ENCODE measurements at regions not wholly inside any gene's neighbourhood (a gene's known extent, or its start where the extent isn't known, plus 50 kb on each side); places are given as distances from the start of the nearest gene placed in this dataset.
"Not testable (repeated sequence)": the region's sequence is repeated elsewhere in the genome, so short reads cannot be mapped to it uniquely, and the experiment has no call there.

DNA sequence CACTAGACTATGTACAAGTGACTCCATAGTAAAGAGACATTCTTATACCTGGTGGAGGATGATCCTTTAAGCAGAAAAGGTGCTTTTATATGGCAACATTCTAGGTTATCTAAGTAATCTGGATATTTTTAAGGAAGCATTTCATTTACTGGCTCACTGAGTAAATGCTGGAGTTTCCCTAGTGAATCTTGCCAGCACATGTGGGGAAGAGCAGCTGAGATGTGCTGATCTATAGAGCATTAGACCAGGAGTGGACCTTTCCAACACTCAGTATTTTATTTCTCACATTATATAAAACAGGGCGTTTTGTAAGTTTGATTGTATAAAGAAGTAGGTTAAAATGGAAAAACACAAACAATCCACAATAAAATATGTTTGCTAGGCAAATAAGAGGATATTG is 478.5 kb downstream of the ATP23 start:
- no peak for DNase-seq (ENCODE audit: low read depth)

- DNase-seq (ENCODE audit: low read depth), result peak; percentile 74
Observed at GRCh38 chr12:58420503-58420902, 479.1 kb downstream of the ATP23 start.

DNA sequence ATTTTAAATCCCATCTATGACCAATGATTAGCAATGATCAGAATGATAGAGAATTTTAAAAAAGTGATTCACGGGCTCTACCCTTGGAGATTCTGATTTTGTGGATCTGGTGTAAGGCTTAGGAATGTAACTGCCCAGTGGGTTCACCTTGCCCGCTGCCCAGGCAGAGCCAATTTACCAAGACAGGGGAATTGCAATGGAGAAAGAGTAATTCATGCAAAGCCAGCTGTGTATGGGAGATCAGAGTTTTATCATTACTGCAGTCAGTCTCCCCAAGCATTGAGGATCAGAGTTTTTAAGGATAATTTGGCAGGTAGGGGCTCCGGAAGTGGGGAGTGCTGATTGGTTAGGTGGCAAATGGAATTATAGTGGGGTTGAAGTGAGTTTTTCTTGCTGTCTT is 480.6 kb downstream of the ATP23 start:
- DNase-seq (ENCODE audit: low read depth), result no peak

DNA sequence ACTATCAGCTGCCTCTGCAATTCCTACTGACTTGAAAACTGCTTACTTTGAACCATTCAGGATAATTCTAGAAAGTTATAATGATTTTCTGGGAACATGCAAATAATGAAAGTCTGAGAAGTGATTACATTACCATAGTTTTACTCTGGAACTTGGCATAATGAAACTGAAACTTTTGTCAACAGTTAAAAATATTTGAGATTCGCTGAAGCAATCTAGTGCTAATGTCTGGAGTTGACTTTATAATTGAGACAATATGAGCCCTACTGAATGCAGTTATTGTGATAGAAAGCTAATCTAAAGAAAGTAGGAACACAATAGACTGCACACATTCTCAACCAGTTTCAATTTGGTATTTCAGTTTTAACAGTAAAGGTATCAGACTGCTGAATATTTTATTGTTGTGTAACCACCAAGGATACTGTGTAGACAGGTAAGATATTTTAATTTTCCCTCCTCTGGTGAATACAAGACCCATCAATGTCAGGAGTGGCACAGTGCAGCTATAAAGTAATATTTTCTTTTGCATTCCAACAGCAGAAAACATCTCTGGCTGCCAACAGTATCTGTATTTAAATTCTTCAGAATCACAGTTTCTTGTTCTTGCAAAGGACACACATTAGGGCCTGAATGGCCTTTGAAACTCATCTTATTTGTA is 483.5 kb downstream of the ATP23 start:
- DNase-seq (ENCODE audit: low read depth), result no peak

- peak; percentile 85 for DNase-seq (ENCODE audit: low read depth)
Observed at GRCh38 chr12:58425481-58426392, 484.4 kb downstream of the ATP23 start.

DNA sequence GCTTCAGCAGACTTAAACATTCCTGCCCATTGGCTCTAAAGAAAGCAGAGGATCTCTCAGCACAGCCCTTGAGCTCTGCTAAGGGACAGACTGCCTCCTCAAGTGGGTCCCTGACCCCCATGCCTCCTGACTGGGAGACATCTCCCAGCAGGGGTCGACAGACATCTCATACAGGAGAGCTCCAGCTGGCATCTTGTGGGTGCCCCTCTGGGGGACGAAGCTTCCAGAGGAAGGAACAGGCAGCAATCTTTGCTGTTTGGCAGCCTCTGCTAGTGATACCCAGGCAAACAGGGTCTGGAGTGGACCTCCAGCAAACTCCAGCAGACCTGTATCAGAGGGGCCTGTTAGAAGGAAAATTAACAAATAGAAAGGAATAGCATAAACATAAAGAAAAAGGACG is 485.1 kb downstream of the ATP23 start:
- not testable (repeated sequence) for DNase-seq (ENCODE audit: low read depth)

DNA sequence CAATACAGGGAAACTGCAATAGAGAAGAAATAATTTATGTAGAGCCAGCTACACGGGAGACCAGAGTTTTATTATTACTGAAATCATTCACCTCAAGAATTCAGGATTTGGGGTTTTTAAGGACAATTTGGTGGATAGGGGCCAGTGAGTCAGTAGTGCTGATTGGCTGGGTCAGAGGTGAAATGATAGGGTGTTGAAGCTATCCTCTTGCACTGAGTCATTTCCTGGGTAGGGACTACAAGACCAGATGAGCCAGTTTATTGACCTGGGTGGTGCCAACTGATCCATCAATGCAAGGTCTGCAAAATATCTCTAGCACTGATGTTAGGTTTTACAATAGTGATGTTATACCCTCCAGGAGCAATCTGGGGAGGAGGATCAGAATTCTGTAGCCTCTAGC is 486.3 kb downstream of the LRIG3 start:
- DNase-seq (ENCODE audit: low read depth), result peak; percentile 48

GRCh38 chr12:58434726-58435125 is 485.6 kb downstream of the LRIG3 start:
- no peak for DNase-seq (ENCODE audit: low read depth)

DNA sequence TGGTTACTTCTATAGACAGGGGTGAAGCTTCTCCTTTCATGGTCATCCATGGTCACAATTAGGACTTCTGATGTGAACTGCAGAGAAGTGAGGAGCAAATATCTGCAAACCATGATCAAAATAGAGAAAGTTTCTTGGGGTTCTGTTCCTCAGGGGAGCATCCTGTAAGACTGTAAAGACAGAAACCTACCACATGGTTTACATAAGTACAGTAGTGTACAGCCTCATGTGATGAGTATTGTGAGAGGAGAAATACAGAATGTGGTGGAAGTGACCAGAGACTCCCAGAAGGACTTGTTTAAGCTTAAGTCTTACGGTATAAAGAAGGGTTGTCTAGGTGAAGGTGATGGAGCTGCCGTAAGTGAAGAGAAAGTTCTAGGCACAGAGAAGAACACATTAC is 484.7 kb downstream of the LRIG3 start:
- DNase-seq (ENCODE audit: low read depth), result no peak

GRCh38 chr12:58441483-58441882 is 478.8 kb downstream of the LRIG3 start:
- no peak for DNase-seq (ENCODE audit: low read depth)

DNA sequence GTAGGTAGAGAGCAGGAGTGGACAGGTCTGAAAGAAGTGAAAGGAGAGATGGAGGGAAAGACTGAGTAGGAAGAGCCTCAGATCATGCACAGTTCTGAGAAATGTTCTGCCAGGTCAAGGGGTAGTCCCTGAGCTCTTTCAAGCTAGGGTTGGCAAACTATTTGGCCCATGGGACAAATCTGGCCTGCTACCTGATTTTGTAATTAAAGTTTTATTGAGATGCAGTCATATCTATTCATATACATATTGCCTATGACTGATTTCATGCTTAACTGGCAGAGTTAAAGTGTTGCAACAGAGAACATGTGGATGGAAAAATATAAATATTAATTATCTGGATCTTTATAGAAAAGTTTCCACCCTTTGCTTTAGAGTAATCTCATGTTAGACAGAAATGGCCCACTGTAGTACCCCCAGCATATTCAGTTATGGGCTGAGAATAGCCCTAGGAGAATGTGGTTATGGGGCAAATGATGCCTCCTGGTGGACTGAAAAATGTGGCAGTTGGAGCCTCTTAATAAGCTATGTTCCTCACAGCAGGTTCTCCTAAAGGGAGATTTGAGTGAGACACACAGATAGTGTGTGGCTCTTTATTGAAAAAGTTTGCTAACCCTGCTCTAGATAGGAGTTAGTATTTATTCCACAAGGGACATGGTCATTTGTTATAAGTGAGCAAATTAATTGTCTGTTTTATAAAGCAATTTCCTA is 476.9 kb downstream of the LRIG3 start:
- peak; percentile 47 for DNase-seq (ENCODE audit: low read depth)

- DNase-seq (ENCODE audit: low read depth), result peak; percentile 19
Observed at GRCh38 chr12:58443981-58444371, 476.3 kb downstream of the LRIG3 start.

DNA sequence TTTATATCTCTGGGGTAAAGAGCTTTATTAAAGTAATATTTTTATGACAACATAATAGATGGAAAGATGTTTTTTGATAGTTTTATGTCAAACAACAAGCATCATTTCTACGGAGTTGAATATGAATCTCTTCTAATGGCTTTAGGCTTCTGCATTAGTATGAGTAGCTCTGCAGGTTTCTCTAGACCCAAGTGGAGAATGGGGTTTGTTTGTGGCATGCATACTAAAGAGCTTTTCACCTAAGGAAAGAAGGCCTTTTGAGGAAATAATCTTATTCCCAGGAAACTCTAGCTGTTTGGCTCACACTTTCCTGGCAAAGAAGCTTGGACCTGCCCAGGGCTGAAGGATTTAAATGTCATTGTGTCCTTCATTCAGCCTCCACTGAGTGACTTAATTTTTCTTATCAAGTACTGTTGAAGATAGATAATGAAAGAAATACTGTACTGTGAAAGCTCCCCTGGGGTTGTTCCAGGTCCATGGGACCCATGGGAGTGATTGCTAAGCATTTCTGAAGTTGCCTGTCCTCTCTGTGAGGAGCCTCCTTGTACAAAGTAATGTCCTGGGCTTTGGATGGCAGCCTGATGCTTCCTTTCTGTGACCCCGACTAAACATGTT is 469.3 kb downstream of the LRIG3 start:
- DNase-seq (ENCODE audit: low read depth), result no peak

- no peak for DNase-seq (ENCODE audit: low read depth)
Observed at GRCh38 chr12:58452546-58452945, 467.8 kb downstream of the LRIG3 start.

- no peak for DNase-seq (ENCODE audit: low read depth)
Observed at GRCh38 chr12:58453306-58453705, 467.0 kb downstream of the LRIG3 start.

DNA sequence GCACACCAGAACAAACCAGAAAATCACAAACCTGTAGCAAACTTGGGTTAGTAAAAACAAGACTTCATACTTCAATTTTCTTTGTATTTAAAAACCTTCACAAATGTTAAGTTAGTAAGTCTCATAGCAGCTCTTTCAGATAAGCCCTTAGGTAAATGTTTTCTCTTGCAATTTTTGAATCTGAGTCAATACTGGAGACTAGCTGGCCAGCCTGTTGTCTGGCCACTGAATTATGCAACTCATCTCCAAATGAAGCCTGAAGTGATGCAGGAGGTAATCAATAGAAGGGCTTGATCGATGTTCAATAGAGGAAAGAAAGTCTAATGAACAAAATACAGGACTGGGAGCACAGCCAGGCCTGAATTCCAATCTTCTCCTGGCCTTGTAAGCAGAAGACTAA is 465.2 kb downstream of the LRIG3 start:
- DNase-seq (ENCODE audit: low read depth), result no peak

DNA sequence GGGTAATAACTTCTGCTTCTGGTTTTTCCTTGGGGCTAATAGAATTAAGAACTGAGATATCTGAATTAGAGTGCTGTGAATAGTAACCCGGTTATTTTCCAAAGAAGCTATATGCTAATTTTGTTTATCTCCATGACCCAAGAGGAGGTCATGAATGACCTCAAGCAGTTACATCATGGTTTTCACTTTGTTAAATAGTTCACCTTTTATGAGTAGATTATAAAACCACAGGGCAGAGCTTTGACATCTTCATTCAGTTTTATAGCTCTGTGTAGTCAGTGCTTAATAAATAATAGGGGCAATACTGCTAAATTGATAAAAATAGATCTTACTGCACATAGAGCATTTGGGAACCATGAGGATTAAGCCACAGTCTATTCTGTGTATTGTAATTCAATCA is 462.2 kb downstream of the LRIG3 start:
- DNase-seq (ENCODE audit: low read depth), result no peak

GRCh38 chr12:58459191-58459590 is 461.1 kb downstream of the LRIG3 start:
- no peak for DNase-seq (ENCODE audit: low read depth)

- DNase-seq (ENCODE audit: low read depth), result no peak
Observed at GRCh38 chr12:58463051-58463450, 457.3 kb downstream of the LRIG3 start.

GRCh38 chr12:58465418-58465817 is 454.9 kb downstream of the LRIG3 start:
- no peak for DNase-seq (ENCODE audit: low read depth)

- no peak for DNase-seq (ENCODE audit: low read depth)
Observed at GRCh38 chr12:58470266-58471010, 449.9 kb downstream of the LRIG3 start.
